Gastroesophageal sphincter (tissue), 4 donors: ENCODE measurements at regions not wholly inside any gene's neighbourhood (a gene's known extent, or its start where the extent isn't known, plus 50 kb on each side); places are given as distances from the start of the nearest gene placed in this dataset.

Source experiments
- ATAC-seq: fragments of 150-250 bp; one replicate; pipeline ENCODE4 v1.9.1; 2016; ENCODE audit warnings: mild to moderate bottlenecking, moderate library complexity
- H3K27ac ChIP-seq, 4 donors: fragments of 200-600 bp; sonication (generic) in 3 of 4; 1 replicate in 3 of 4; 2 replicates in 1 of 4; pipeline ENCODE4 v1.5.1; 2016 to 2019
- H3K27me3 ChIP-seq: fragments of 200-600 bp; sonication (generic); one replicate; pipeline ENCODE4 v1.5.1; 2019
- H3K36me3 ChIP-seq, 2 donors: fragments of 200-600 bp; sonication (generic); one replicate each; pipeline ENCODE4 v1.5.1; 2019; ENCODE audit warnings: control low read depth in 1 of 2
- H3K4me1 ChIP-seq, 3 donors: fragments of 200-600 bp; sonication (generic); 1 replicate in 2 of 3; 2 replicates in 1 of 3; pipeline ENCODE4 v1.5.1; 2016 to 2019; ENCODE audit warnings: control low read depth in 2 of 3
- H3K4me3 ChIP-seq, 2 donors: fragments of 200-600 bp; sonication (generic); one replicate each; pipeline ENCODE4 v1.5.1; 2019; ENCODE audit warnings: mild to moderate bottlenecking in 1 of 2, moderate library complexity in 1 of 2
- H3K9me3 ChIP-seq, 3 donors: fragments of 200-600 bp; sonication (generic); one replicate each; pipeline ENCODE4 v1.5.1; 2017 to 2019; ENCODE audit warnings: control low read depth in 2 of 3
- CTCF ChIP-seq, 4 experiments: fragments of 200-600 bp in 2 of 4; fragments of 450-650 bp in 2 of 4; sonication (generic) in 1 of 4; IDR thresholded peaks; one replicate each; pipeline ENCODE4 v1.5.1; 2017 to 2019; ENCODE audit warnings: antibody characterized with exemption in 4 of 4, mild to moderate bottlenecking in 2 of 4, moderate library complexity in 2 of 4
- EP300 ChIP-seq: sonication (generic); formaldehyde crosslinking; IDR thresholded peaks from one replicate; pipeline ENCODE4 v1.6.1; 2017; ENCODE audit warnings: antibody characterized with exemption, mild to moderate bottlenecking
- POLR2A ChIP-seq, 2 donors: fragments of 450-650 bp; IDR thresholded peaks; one replicate each; pipeline ENCODE4 v1.6.1; 2017; ENCODE audit warnings: antibody characterized with exemption in 2 of 2, mild to moderate bottlenecking in 2 of 2, moderate library complexity in 1 of 2
- POLR2AphosphoS5 ChIP-seq: sonication (generic); formaldehyde crosslinking; IDR thresholded peaks from one replicate; pipeline ENCODE4 v1.6.1; 2017; ENCODE audit warnings: antibody characterized with exemption
- WGBS, 2 donors: methylation state at CpG; one replicate each; pipeline ENCODE4 v1.1.5; 2018; ENCODE audit warnings: low coverage in 1 of 2; 5-methylcytosine and 5-hydroxymethylcytosine counted together

DNA sequence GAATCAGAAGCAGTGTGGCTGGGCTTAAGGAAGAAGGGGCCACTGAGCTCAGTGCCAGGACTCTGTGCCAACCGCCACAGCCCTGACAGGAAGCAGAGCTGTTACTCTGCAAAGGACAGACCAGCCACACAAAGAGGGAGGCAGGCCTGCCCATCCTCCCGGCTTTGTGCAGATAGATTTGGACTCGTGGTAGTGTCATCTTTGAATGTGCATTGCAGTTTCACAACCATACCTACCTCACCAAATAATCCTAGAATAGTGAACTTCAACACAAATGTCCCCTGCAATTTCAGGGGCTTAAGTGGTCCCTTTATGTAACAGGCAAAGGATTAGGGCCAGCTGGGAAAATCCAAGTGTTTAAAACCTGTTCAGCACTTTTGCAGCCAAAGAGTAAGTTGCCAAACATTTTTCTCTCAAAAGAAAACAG, 55.1 kb upstream of the CLDN10 start:
- Histone ChIP-seq H3K27ac (no peak overlapping the region), H3K4me1 (no peaks in the 10 kb centered on the region), H3K27me3 (no peaks in the 10 kb centered on the region), H3K4me3 (no peak overlapping the region), H3K9me3 (peaks cover 0 to 36% (median 0%) of the 10 kb centered on the region in 3 donors), H3K36me3 (no peaks in the 10 kb centered on the region)
- no peak for TF ChIP-seq EP300
- no peak for TF ChIP-seq POLR2AphosphoS5
- TF ChIP-seq POLR2A (IDR thresholded peaks at IDR 0.05): no peak
- no peak for TF ChIP-seq CTCF (IDR thresholded peaks at IDR 0.05)
- no peak for ATAC-seq
- WGBS, 2 donors: 30 to 53% methylated on average over 2 to 3 of the region's 3 CpGs

DNA sequence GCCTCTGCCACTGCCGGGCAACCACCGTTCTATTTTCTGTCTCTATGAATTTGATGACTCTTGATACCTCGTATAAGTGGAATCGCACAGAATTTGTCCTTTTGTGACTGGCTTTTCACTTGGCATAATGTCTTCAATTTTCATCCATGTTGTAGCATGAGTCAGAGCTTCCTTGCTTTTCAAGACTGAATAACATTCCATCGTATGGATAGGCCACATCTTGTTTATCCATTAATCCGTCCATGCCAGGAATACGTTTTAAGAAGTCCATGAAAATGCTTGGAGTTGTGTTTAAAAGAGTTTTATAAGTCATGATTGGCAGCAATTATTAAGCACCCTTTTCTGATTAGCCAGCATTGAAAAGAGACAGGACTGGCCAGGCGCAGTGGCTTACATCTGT, 53.6 kb upstream of the CLDN10 start:
- H3K4me1 ChIP-seq: no peaks in the 10 kb centered on the region
- no peak overlapping the region for H3K4me3 ChIP-seq
- TF ChIP-seq CTCF (IDR thresholded peaks at IDR 0.05): no peak
- no peak for TF ChIP-seq POLR2A (IDR thresholded peaks at IDR 0.05)
- no peak for TF ChIP-seq EP300
- no peak for TF ChIP-seq POLR2AphosphoS5
- 80 to 86% methylated on average over 6 to 8 of the region's 8 CpGs for WGBS, 2 donors
- no peak for ATAC-seq
- no peaks in the 10 kb centered on the region for H3K27me3 ChIP-seq
- peaks cover 0 to 31% (median 0%) of the 10 kb centered on the region in 3 donors for H3K9me3 ChIP-seq
- H3K27ac ChIP-seq: no peak overlapping the region
- H3K36me3 ChIP-seq: no peaks in the 10 kb centered on the region

- no peaks in the 10 kb centered on the region for H3K4me1 ChIP-seq
- 73 to 90% methylated on average over 6 of the region's 6 CpGs for WGBS, 2 donors
- H3K36me3 ChIP-seq: no peaks in the 10 kb centered on the region
- ATAC-seq: no peak
- no peak overlapping the region for H3K27ac ChIP-seq
- H3K9me3 ChIP-seq: peaks cover 0 to 31% (median 0%) of the 10 kb centered on the region in 3 donors
- H3K4me3 ChIP-seq: no peak overlapping the region
- no peak for TF ChIP-seq CTCF (IDR thresholded peaks at IDR 0.05)
- TF ChIP-seq POLR2A (IDR thresholded peaks at IDR 0.05): no peak
- TF ChIP-seq POLR2AphosphoS5: no peak
- TF ChIP-seq EP300: no peak
- H3K27me3 ChIP-seq: no peaks in the 10 kb centered on the region
These were observed 52.5 kb upstream of the CLDN10 start for GRCh38 chr13:95499811-95500712.

GRCh38 chr13:95502216-95502615, 50.3 kb upstream of the CLDN10 start:
- no peaks in the 10 kb centered on the region for H3K4me1 ChIP-seq
- ATAC-seq: no peak
- peaks cover 6% of the 10 kb centered on the region for H3K27me3 ChIP-seq
- 73 to 93% methylated on average over 1 to 2 of the region's 2 CpGs for WGBS, 2 donors
- H3K27ac ChIP-seq: no peak overlapping the region
- peaks cover 0 to 23% (median 0%) of the 10 kb centered on the region in 3 donors for H3K9me3 ChIP-seq
- H3K36me3 ChIP-seq: no peaks in the 10 kb centered on the region
- H3K4me3 ChIP-seq: no peak overlapping the region
- TF ChIP-seq CTCF (IDR thresholded peaks at IDR 0.05): no peak
